ENCODE measurements at regions not wholly inside any gene's neighbourhood (a gene's known extent, or its start where the extent isn't known, plus 50 kb on each side); places are given as distances from the start of the nearest gene placed in this dataset.

DNA sequence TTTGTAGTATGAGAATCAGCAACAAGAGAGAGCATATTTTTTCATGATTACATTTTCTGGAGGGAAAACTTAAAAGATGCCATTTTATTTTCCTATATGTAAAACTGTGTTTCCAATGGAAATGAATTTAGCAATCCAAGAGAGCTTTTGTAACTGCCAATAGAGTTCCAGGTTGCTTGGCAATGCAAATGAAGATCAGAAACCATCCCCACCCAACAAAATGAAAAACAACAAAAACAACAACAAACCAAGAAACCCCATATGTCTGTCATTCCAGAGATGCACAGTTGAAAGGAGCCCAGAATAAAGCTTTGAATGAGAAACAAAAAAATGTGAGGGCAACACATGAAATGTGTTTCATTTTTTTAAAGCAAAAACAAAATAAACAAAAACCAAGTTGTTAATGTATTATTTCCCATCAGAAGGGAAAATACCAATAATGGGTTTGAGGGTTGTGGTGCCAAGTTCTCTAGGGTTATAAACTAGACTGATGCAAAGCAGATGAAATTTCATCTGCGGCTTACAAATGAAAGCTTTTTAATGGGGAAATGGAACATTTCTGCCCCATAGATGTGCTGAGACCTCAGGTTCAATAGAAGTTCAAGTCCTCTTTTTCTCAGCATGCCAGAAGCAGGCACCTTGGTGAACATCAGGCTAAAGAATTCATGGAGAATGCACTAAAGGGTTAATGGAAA is 121.5 kb upstream of the MCHR2 start:
- BruUV-seq (replicated peaks), result no TSS peak
- no peaks in the 10 kb centered on the region for H3K9me3 Mint-ChIP-seq (ENCODE audit: unreplicated experiment)
- intact Hi-C loops (cut with micrococcal nuclease), result loop anchor here (1.0 to 10.0 kb wide), 5 partner anchors 139 to 541 kb away; no protein-coding TSS in a partner anchor
- H3K4me1 Mint-ChIP-seq (ENCODE audit: insufficient read depth, unreplicated experiment), result no peaks in the 10 kb centered on the region
- H3K27me3 Mint-ChIP-seq (ENCODE audit: insufficient read depth, unreplicated experiment), result no peaks in the 10 kb centered on the region
- TF ChIP-seq, protein P1, sequence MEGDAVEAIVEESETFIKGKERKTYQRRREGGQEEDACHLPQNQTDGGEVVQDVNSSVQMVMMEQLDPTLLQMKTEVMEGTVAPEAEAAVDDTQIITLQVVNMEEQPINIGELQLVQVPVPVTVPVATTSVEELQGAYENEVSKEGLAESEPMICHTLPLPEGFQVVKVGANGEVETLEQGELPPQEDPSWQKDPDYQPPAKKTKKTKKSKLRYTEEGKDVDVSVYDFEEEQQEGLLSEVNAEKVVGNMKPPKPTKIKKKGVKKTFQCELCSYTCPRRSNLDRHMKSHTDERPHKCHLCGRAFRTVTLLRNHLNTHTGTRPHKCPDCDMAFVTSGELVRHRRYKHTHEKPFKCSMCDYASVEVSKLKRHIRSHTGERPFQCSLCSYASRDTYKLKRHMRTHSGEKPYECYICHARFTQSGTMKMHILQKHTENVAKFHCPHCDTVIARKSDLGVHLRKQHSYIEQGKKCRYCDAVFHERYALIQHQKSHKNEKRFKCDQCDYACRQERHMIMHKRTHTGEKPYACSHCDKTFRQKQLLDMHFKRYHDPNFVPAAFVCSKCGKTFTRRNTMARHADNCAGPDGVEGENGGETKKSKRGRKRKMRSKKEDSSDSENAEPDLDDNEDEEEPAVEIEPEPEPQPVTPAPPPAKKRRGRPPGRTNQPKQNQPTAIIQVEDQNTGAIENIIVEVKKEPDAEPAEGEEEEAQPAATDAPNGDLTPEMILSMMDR (IDR thresholded peaks at IDR 0.05; ENCODE audit: unreplicated experiment), result no peak
- H3K36me3 Mint-ChIP-seq (ENCODE audit: insufficient read depth, unreplicated experiment), result no peaks in the 10 kb centered on the region
- ChIA-PET CTCF (interaction anchor here (0.6 to 5.1 kb wide), 22 partner anchors 9 to 734 kb away, joined by 3 to 123 read pairs (median 4); no protein-coding TSS in a partner anchor), POLR2A (no interaction called here)
- H3K4me3 Mint-ChIP-seq (ENCODE audit: unreplicated experiment), result no peak overlapping the region
- no peak for DNase-seq (ENCODE audit: unreplicated experiment)
- H3K27ac Mint-ChIP-seq (ENCODE audit: low read depth, unreplicated experiment), result no peak overlapping the region

DNA sequence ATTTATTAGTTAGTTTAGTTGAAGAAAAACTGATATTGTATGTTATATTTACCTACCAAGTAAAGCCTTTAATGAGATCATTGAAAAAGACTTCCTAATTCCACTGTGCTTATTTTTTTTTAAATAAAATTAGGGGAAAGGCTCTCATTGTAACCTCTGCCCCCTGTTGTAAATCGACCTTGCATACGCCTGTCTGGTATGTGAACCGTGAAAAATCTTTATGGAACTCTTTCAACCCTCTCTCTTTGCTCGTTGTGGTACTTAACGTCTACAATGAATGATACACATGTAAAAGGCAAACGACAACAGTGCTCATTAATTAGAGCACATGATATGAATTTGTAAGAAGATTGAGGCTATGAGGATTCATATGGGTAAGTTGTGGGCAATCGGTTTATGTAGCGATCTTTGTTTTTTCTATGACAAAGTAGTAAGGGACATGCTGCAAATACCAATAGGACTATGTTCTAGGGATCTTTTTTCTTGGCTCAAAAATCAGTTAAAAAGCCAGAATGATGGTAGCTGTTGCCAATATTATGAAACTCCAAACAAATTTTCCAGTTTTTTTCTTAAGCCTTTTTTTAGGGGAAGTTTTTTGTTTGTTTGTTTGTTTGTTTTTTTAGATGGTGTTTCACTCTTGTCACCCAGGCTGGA is 119.0 kb upstream of the MCHR2 start:
- DNase-seq (ENCODE audit: unreplicated experiment), result no peak
- no TSS peak for BruUV-seq (replicated peaks)
- Mint-ChIP-seq H3K4me3 (ENCODE audit: unreplicated experiment) (no peak overlapping the region), H3K4me1 (ENCODE audit: insufficient read depth, unreplicated experiment) (no peaks in the 10 kb centered on the region), H3K36me3 (ENCODE audit: insufficient read depth, unreplicated experiment) (no peaks in the 10 kb centered on the region), H3K27me3 (ENCODE audit: insufficient read depth, unreplicated experiment) (no peaks in the 10 kb centered on the region), H3K27ac (ENCODE audit: low read depth, unreplicated experiment) (no peak overlapping the region), H3K9me3 (ENCODE audit: unreplicated experiment) (no peaks in the 10 kb centered on the region)
- CTCF ChIA-PET, result interaction anchor here (0.6 to 5.1 kb wide), 6 partner anchors 13 to 477 kb away, joined by 4 to 123 read pairs (median 6); no protein-coding TSS in a partner anchor
- intact Hi-C loops (cut with micrococcal nuclease), result loop anchor here (10.0 kb wide), 1 partner anchor 142 kb away; no protein-coding TSS in a partner anchor
- POLR2A ChIA-PET, result interaction anchor here (0.6 to 0.7 kb wide), 2 partner anchors 339 to 368 kb away, joined by 3 read pairs; no protein-coding TSS in a partner anchor
- TF ChIP-seq, protein P1 (IDR thresholded peaks at IDR 0.05; ENCODE audit: unreplicated experiment), result no peak

DNA sequence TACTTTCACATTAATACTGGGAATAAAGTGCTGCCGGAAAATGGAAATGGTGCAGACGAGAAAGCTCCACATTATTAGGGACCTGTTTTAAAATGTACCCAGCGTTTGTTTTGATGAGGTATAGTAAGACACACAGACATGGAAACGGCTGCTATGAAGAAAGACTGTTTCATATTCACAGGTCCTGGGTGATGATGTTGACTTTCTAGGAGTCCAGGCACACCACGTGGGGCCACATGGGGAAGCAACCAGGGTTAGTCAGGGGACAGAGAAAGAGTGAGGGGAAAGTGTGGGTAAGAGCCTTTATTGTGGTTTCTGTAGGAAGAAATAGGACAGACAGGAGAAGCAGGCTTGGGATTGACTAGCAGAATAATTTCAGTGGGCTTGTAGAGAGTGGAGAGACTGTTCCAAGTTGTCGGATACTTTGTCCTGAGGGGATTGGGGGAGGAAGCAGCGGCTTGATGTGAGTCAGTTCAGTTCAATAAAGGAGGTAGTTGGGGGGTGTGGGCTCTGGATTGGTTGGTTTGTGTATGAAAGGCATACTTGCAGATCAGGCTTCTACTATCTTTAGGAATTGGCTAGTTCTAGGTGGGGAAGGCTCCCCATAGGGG is 112.0 kb upstream of the MCHR2 start:
- intact Hi-C loops (cut with micrococcal nuclease), result loop anchor here (2.0 kb wide), 1 partner anchor 373 kb away; no protein-coding TSS in a partner anchor
- H3K9me3 Mint-ChIP-seq (ENCODE audit: unreplicated experiment), result no peaks in the 10 kb centered on the region

More for the DNA sequence above, 112.0 kb upstream of the MCHR2 start:
- no peak overlapping the region for H3K27ac Mint-ChIP-seq (ENCODE audit: low read depth, unreplicated experiment)
- H3K36me3 Mint-ChIP-seq (ENCODE audit: insufficient read depth, unreplicated experiment), result no peaks in the 10 kb centered on the region
- no peak for DNase-seq (ENCODE audit: unreplicated experiment)
- H3K4me1 Mint-ChIP-seq (ENCODE audit: insufficient read depth, unreplicated experiment), result peaks cover 5% of the 10 kb centered on the region
- H3K27me3 Mint-ChIP-seq (ENCODE audit: insufficient read depth, unreplicated experiment), result no peaks in the 10 kb centered on the region
- H3K4me3 Mint-ChIP-seq (ENCODE audit: unreplicated experiment), result no peak overlapping the region
- TF ChIP-seq, protein P1 (IDR thresholded peaks at IDR 0.05; ENCODE audit: unreplicated experiment), result no peak
- BruUV-seq (replicated peaks), result no TSS peak
- ChIA-PET CTCF (interaction anchor here (0.6 to 3.9 kb wide), 10 partner anchors 10 to 571 kb away, joined by 3 to 33 read pairs (median 6); no protein-coding TSS in a partner anchor), POLR2A (no interaction called here)

Measured in MCF 10A (cell line).